Natural killer cell (primary cell): ENCODE measurements at regions not wholly inside any gene's neighbourhood (a gene's known extent, or its start where the extent isn't known, plus 50 kb on each side); places are given as distances from the start of the nearest gene placed in this dataset.

ENCODE experiments used
- ATAC-seq, 3 donors: fragments of 150-1000 bp in 2 of 3; fragments of 200-7000 bp in 1 of 3; cut with Tn5 transposase; 1 replicate in 1 of 3; 2 replicates in 2 of 3; pipeline ENCODE4 v1.10.0; 2021; ENCODE audit warnings: mild to moderate bottlenecking in 2 of 3, moderate library complexity in 2 of 3
- DNase-seq, 2 donors: peaks; one replicate each; pipeline versions ENCODE4 v3.0.0 to v3.0.0-alpha.2; 2013 to 2021; ENCODE audit warnings: mixed read lengths in 1 of 2
- H3K27ac ChIP-seq: one replicate; pipeline ENCODE4 v1.5.1; 2013; ENCODE audit warnings: mild to moderate bottlenecking, low read length
- H3K27me3 ChIP-seq: one replicate; pipeline ENCODE4 v1.6.1; 2013; ENCODE audit warnings: low read length; ENCODE audit not compliant: control insufficient read depth, insufficient read depth
- H3K36me3 ChIP-seq: one replicate; pipeline ENCODE4 v1.6.1; 2013; ENCODE audit warnings: low read length; ENCODE audit not compliant: control insufficient read depth, insufficient read depth
- H3K4me1 ChIP-seq: one replicate; pipeline ENCODE4 v1.6.1; 2013; ENCODE audit warnings: low read length; ENCODE audit not compliant: control insufficient read depth, insufficient read depth
- H3K4me3 ChIP-seq: one replicate; pipeline ENCODE4 v1.5.1; 2013; ENCODE audit warnings: low read length
- H3K9me3 ChIP-seq: one replicate; pipeline ENCODE4 v1.6.1; 2013; ENCODE audit warnings: low read length; ENCODE audit not compliant: control insufficient read depth, insufficient read depth
- H3K27ac Mint-ChIP-seq, 2 donors: one replicate each; pipeline ENCODE4 v1.8.0; 2022; ENCODE audit warnings: mild to moderate bottlenecking in 2 of 2, mixed read lengths in 2 of 2, moderate library complexity in 1 of 2
- H3K27me3 Mint-ChIP-seq, 2 donors: one replicate each; pipeline ENCODE4 v1.8.0; 2022; ENCODE audit warnings: low read depth in 2 of 2, mixed read lengths in 2 of 2
- H3K36me3 Mint-ChIP-seq: one replicate; pipeline ENCODE4 v1.8.0; 2022; ENCODE audit warnings: mixed read lengths
- H3K4me1 Mint-ChIP-seq, 2 donors: one replicate each; pipeline ENCODE4 v1.8.0; 2022; ENCODE audit warnings: mixed read lengths in 2 of 2
- H3K4me3 Mint-ChIP-seq: one replicate; pipeline ENCODE4 v1.8.0; 2022; ENCODE audit warnings: mild to moderate bottlenecking, moderate library complexity, mixed read lengths
- H3K9me3 Mint-ChIP-seq, 2 donors: one replicate each; pipeline ENCODE4 v1.8.0; 2022; ENCODE audit warnings: mixed read lengths in 2 of 2
- WGBS: methylation state at CpG from one replicate; pipeline ENCODE4 v1.1.7; 2013; ENCODE audit warnings: missing lambda C conversion rate; ENCODE audit not compliant: insufficient coverage; 5-methylcytosine and 5-hydroxymethylcytosine counted together
- intact Hi-C: fragments of 100-400 bp; cut with micrococcal nuclease; formaldehyde crosslinking; loops from one replicate; pipeline ENCODE4 v1.14.2; 2022
- TF ChIP-seq, protein P1 (sequence below): fragments of 200-600 bp; IDR thresholded peaks from one replicate; pipeline ENCODE4 v1.8.0; 2022; ENCODE audit warnings: antibody characterized with exemption

DNA sequence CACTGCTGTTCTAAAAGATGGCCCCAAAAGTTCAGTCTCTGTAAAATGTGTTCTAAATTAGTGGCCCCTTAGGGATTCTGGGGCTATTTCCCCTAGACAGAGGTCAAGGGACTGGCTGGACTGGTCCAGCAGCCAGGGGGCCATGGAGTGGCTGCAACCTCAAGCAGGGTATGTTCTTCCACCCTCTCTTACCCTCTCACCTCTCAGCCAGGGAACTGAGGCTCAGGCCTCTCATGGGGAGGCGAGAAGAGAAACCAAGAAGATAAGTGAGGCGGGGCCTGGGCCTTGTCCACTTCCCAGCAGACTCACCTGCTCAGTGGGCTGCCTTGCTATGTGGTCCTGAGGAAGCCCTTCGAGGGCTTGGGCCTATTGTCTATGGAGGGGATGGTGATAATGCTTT is 339.7 kb downstream of the MYCN start:
- Mint-ChIP-seq H3K27ac (no peak overlapping the region), H3K9me3 (no peaks in the 10 kb centered on the region), H3K4me3 (no peak overlapping the region), H3K4me1 (peaks cover 0 to 4% of the 10 kb centered on the region in 2 donors), H3K36me3 (no peaks in the 10 kb centered on the region), H3K27me3 (peaks cover 0 to 3% of the 10 kb centered on the region in 2 donors)
- TF ChIP-seq, protein P1, sequence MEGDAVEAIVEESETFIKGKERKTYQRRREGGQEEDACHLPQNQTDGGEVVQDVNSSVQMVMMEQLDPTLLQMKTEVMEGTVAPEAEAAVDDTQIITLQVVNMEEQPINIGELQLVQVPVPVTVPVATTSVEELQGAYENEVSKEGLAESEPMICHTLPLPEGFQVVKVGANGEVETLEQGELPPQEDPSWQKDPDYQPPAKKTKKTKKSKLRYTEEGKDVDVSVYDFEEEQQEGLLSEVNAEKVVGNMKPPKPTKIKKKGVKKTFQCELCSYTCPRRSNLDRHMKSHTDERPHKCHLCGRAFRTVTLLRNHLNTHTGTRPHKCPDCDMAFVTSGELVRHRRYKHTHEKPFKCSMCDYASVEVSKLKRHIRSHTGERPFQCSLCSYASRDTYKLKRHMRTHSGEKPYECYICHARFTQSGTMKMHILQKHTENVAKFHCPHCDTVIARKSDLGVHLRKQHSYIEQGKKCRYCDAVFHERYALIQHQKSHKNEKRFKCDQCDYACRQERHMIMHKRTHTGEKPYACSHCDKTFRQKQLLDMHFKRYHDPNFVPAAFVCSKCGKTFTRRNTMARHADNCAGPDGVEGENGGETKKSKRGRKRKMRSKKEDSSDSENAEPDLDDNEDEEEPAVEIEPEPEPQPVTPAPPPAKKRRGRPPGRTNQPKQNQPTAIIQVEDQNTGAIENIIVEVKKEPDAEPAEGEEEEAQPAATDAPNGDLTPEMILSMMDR = no peak
- intact Hi-C loops = no loop called here
- WGBS = 88% methylated on average over 3 of the region's 3 CpGs
- no peaks in the 10 kb centered on the region for H3K9me3 ChIP-seq
- ATAC-seq (no peak), DNase-seq (no peak)
- no peaks in the 10 kb centered on the region for H3K36me3 ChIP-seq
- no peaks in the 10 kb centered on the region for H3K4me1 ChIP-seq
- no peak overlapping the region for H3K4me3 ChIP-seq
- no peak overlapping the region for H3K27ac ChIP-seq
- H3K27me3 ChIP-seq = no peaks in the 10 kb centered on the region

DNA sequence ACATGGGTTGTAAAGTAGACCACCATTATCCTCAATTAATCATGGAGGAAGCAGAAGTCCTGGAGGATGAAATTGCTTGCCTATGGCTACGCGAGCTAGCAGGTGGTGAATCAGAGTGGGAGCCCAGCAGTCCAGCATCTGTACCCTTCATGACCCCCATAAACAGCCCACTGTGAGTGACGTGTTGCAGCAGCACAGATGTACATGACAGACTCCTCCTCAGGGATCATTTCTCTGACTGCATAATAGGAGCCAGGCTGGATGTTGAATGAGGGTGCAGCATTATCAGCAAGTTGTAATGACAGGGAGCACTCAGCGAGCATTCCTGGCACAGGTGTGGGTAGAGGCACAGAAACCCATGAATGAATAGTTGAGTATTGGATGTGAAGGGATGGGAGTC is 339.3 kb downstream of the MYCN start:
- H3K36me3 Mint-ChIP-seq = no peaks in the 10 kb centered on the region
- DNase-seq (no peak), ATAC-seq (no peak)
- no peak overlapping the region for H3K4me3 Mint-ChIP-seq
- Histone ChIP-seq H3K4me3 (no peak overlapping the region), H3K4me1 (no peaks in the 10 kb centered on the region), H3K27ac (no peak overlapping the region), H3K27me3 (no peaks in the 10 kb centered on the region), H3K9me3 (no peaks in the 10 kb centered on the region), H3K36me3 (no peaks in the 10 kb centered on the region)
- H3K27ac Mint-ChIP-seq = no peak overlapping the region
- intact Hi-C loops = no loop called here
- no peaks in the 10 kb centered on the region for H3K9me3 Mint-ChIP-seq
- peaks cover 0 to 3% of the 10 kb centered on the region in 2 donors for H3K27me3 Mint-ChIP-seq
- TF ChIP-seq, protein P1 = no peak
- WGBS = 90% methylated on average over 4 of the region's 4 CpGs
- H3K4me1 Mint-ChIP-seq = peaks cover 0 to 4% of the 10 kb centered on the region in 2 donors

DNA sequence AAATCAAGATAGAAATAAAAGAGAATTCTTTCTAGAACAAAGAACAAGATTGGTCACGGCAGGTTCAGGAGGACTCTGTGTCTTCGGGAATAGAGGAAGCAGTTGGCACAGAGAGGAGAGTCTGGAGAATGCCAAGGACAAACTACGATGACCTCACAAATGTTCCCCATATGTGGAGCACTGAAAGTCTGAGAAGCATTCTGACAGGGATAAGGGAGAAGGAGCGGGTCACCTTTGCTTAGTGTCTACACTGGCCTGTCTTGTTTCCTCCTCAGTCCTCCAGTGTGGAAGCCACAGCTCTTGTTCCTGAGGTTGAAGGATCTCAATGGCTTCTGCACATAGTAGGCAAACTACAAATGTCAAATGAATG is 338.8 kb downstream of the MYCN start:
- intact Hi-C loops = no loop called here
- TF ChIP-seq, protein P1 = no peak
- no peak for ATAC-seq
- DNase-seq = no peak
- H3K4me3 Mint-ChIP-seq = no peak overlapping the region
- H3K27ac ChIP-seq = no peak overlapping the region
- WGBS = 90% methylated on average over 4 of the region's 4 CpGs
- H3K9me3 Mint-ChIP-seq = no peaks in the 10 kb centered on the region
- H3K36me3 Mint-ChIP-seq = no peaks in the 10 kb centered on the region
- no peaks in the 10 kb centered on the region for H3K9me3 ChIP-seq
- peaks cover 0 to 3% of the 10 kb centered on the region in 2 donors for H3K27me3 Mint-ChIP-seq
- no peaks in the 10 kb centered on the region for H3K4me1 ChIP-seq
- H3K27ac Mint-ChIP-seq = no peak overlapping the region
- H3K27me3 ChIP-seq = no peaks in the 10 kb centered on the region
- peaks cover 0 to 4% of the 10 kb centered on the region in 2 donors for H3K4me1 Mint-ChIP-seq
- H3K4me3 ChIP-seq = no peak overlapping the region
- H3K36me3 ChIP-seq = no peaks in the 10 kb centered on the region

DNA sequence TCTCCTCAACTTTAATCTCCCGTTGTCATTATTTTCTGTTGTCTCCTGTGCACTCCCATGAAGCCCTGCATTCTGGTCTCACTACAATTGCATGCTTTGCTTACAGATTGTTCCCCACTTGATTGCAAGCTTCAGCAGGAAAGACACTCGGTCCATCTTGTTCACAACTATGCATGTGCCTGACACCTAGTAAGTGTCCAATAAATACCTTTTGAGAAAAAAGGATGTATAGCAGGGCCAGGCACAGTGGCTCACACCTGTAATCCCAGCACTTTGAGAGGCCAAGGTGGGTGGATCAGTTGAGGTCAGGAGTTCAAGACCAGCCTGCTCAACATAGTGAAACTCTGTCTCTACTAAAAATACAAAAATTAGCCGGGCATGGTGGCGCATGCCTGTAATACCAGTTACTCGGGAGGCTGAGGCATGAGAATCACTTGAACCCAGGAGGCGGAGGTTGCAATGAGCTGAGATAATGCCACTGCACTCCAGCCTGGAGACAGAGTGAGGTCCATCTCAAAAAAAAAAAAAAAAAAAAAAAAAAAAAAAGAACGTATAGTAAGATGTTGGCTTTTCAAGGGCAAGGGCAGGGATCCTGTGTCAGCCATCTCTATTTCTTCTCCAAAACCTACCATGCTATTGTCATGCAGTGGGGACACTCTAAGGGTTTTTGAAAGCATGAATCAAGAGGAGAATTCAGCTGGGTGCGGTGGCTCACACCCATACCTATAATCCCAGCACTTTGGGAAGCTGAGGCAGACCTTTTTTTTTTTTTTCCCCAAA is 338.3 kb downstream of the MYCN start:
- WGBS = 91% methylated on average over 7 of the region's 8 CpGs
- peaks cover 0 to 3% of the 10 kb centered on the region in 2 donors for H3K27me3 Mint-ChIP-seq
- intact Hi-C loops = no loop called here

More for the DNA sequence above, 338.3 kb downstream of the MYCN start:
- ATAC-seq = no peak
- Mint-ChIP-seq H3K4me3 (no peak overlapping the region), H3K4me1 (peaks cover 0 to 4% of the 10 kb centered on the region in 2 donors), H3K9me3 (no peaks in the 10 kb centered on the region), H3K27ac (no peak overlapping the region), H3K36me3 (no peaks in the 10 kb centered on the region)
- Histone ChIP-seq H3K9me3 (no peaks in the 10 kb centered on the region), H3K4me3 (no peak overlapping the region), H3K4me1 (no peaks in the 10 kb centered on the region), H3K27me3 (no peaks in the 10 kb centered on the region), H3K27ac (no peak overlapping the region), H3K36me3 (no peaks in the 10 kb centered on the region)
- DNase-seq = no peak
- TF ChIP-seq, protein P1 = no peak
